ENCODE measurements at regions not wholly inside any gene's neighbourhood (a gene's known extent, or its start where the extent isn't known, plus 50 kb on each side); places are given as distances from the start of the nearest gene placed in this dataset.

- peaks cover 0 to 12% (median 0%) of the 10 kb centered on the region in 4 donors for H3K4me1 ChIP-seq
- H3K36me3 ChIP-seq, result no peaks in the 10 kb centered on the region
- no peak for DNase-seq
- no peaks in the 10 kb centered on the region for H3K27me3 ChIP-seq
- H3K4me3 ChIP-seq, result no peak overlapping the region
- TF ChIP-seq CTCF (IDR thresholded peaks at IDR 0.05) (no peak), POLR2A (IDR thresholded peaks at IDR 0.05) (no peak)
- H3K9me3 ChIP-seq, result no peaks in the 10 kb centered on the region
- H3K27ac ChIP-seq, result no peak overlapping the region
Measured at GRCh38 chr22:27439131-27439530, 362.4 kb downstream of the MN1 start.

GRCh38 chr22:27440304-27440865, 361.2 kb downstream of the MN1 start:
- TF ChIP-seq CTCF (IDR thresholded peaks at IDR 0.05) (no peak), POLR2A (IDR thresholded peaks at IDR 0.05) (no peak)
- Histone ChIP-seq H3K4me1 (peaks cover 0 to 12% (median 0%) of the 10 kb centered on the region in 4 donors), H3K27me3 (no peaks in the 10 kb centered on the region), H3K36me3 (no peaks in the 10 kb centered on the region), H3K4me3 (no peak overlapping the region), H3K27ac (no peak overlapping the region), H3K9me3 (no peaks in the 10 kb centered on the region)
- no peak for DNase-seq

GRCh38 chr22:27441706-27442475, 359.7 kb downstream of the MN1 start:
- Histone ChIP-seq H3K27me3 (no peaks in the 10 kb centered on the region), H3K4me1 (peaks cover 0 to 12% (median 0%) of the 10 kb centered on the region in 4 donors), H3K9me3 (no peaks in the 10 kb centered on the region), H3K27ac (no peak overlapping the region), H3K36me3 (no peaks in the 10 kb centered on the region), H3K4me3 (no peak overlapping the region)
- TF ChIP-seq CTCF (IDR thresholded peaks at IDR 0.05) (no peak), POLR2A (IDR thresholded peaks at IDR 0.05) (no peak)
- no peak for DNase-seq

- no peak for DNase-seq
- H3K9me3 ChIP-seq, result no peaks in the 10 kb centered on the region
- H3K27ac ChIP-seq, result no peak overlapping the region
- no peaks in the 10 kb centered on the region for H3K27me3 ChIP-seq
- no peak overlapping the region for H3K4me3 ChIP-seq
- H3K36me3 ChIP-seq, result no peaks in the 10 kb centered on the region
- H3K4me1 ChIP-seq, result peaks cover 0 to 7% (median 0%) of the 10 kb centered on the region in 4 donors
- no peak for TF ChIP-seq POLR2A (IDR thresholded peaks at IDR 0.05)
Measured at GRCh38 chr22:27443306-27443705, 358.2 kb downstream of the MN1 start.

- no peaks in the 10 kb centered on the region for H3K36me3 ChIP-seq
- H3K27ac ChIP-seq, result no peak overlapping the region
- H3K4me3 ChIP-seq, result no peak overlapping the region
- H3K27me3 ChIP-seq, result no peaks in the 10 kb centered on the region
- DNase-seq, result no peak
- H3K4me1 ChIP-seq, result no peaks in the 10 kb centered on the region
- no peak for TF ChIP-seq CTCF (IDR thresholded peaks at IDR 0.05)
- no peak for TF ChIP-seq POLR2A (IDR thresholded peaks at IDR 0.05)
- H3K9me3 ChIP-seq, result peaks cover 0 to 7% (median 0%) of the 10 kb centered on the region in 4 donors
Measured at GRCh38 chr22:27445881-27446280, 355.7 kb downstream of the MN1 start.

GRCh38 chr22:27447289-27447688, 354.3 kb downstream of the MN1 start:
- Histone ChIP-seq H3K27me3 (no peaks in the 10 kb centered on the region), H3K4me1 (no peaks in the 10 kb centered on the region), H3K9me3 (peaks cover 0 to 7% (median 0%) of the 10 kb centered on the region in 4 donors), H3K27ac (no peak overlapping the region), H3K4me3 (no peak overlapping the region), H3K36me3 (no peaks in the 10 kb centered on the region)
- no peak for DNase-seq
- no peak for TF ChIP-seq POLR2A (IDR thresholded peaks at IDR 0.05)
- no peak for TF ChIP-seq CTCF (IDR thresholded peaks at IDR 0.05)

Measured in Peyer's patch (tissue), 4 donors.